HCT116 (cell line): ENCODE measurements at regions not wholly inside any gene's neighbourhood (a gene's known extent, or its start where the extent isn't known, plus 50 kb on each side); places are given as distances from the start of the nearest gene placed in this dataset.

Experiments used
- ATAC-seq: fragments of 200-7000 bp; cut with Tn5 transposase; 2 replicates; pipeline ENCODE4 v1.9.1; 2020; ENCODE audit warnings: mild to moderate bottlenecking, moderate library complexity
- BruUV-seq: library from RNA; stranded (reverse); fragments of 400-500 nt; replicated peaks from 2 replicates; lab custom pipeline; 2021; lab: Mats Ljungman, UMichigan
- CTCF ChIA-PET: fragments of 300-600 bp; sonication (Branson Sonifier 250); formaldehyde crosslinking; loops from one replicate; lab custom pipeline; 2021; ENCODE audit warnings: antibody characterized with exemption; lab: Charles Lee
- POLR2A ChIA-PET: fragments of 300-600, 350-600 bp; sonication (Branson Sonifier 250); formaldehyde crosslinking; loops from one replicate; lab custom pipeline; 2021; ENCODE audit warnings: antibody characterized with exemption; lab: Charles Lee
- RAD21 ChIA-PET, 2 experiments: fragments of 300-600 bp; sonication (Branson Sonifier 250); formaldehyde crosslinking; loops; one replicate each; lab custom pipeline; 2023; ENCODE audit warnings: low total read pairs in 2 of 2; ENCODE audit not compliant: uncharacterized antibody in 2 of 2, unreplicated experiment in 2 of 2, low non-redundant PET in 1 of 2; lab: Charles Lee
- DNase-seq: peaks from one replicate; pipeline ENCODE4 v3.0.0-alpha.2; 2010; ENCODE audit warnings: low read depth, low spot score
- H2AFZ ChIP-seq: fragments of 200-600 bp; shearing (Covaris generic), sonication (generic); 2 replicates; pipeline ENCODE4 v1.6.1; 2017; ENCODE audit warnings: low read depth, mixed run types, mixed read lengths, antibody characterized with exemption, low read length; ENCODE audit not compliant: poor library complexity, severe bottlenecking
- H3K27ac ChIP-seq: 2 replicates; pipeline ENCODE4 v1.5.1; 2012; ENCODE audit warnings: low read depth, low read length
- H3K27me3 ChIP-seq: fragments of 200-600 bp; sonication (generic); 2 replicates; pipeline ENCODE4 v1.6.1; 2016; ENCODE audit warnings: mixed run types, low read length, mixed read lengths; ENCODE audit not compliant: insufficient read depth
- H3K36me3 ChIP-seq, 2 experiments: fragments of 200-500 bp in 1 of 2; fragments of 200-600 bp in 1 of 2; sonication (Bioruptor generic) in 1 of 2; sonication (generic) in 1 of 2; 2 replicates each; pipeline versions ENCODE4 v1.5.1 to v1.6.1; 2014 to 2016; ENCODE audit warnings: low read length in 2 of 2, inconsistent platforms in 1 of 2, mixed read lengths in 1 of 2, mixed run types in 1 of 2; ENCODE audit not compliant: insufficient read depth in 2 of 2, control insufficient read depth in 1 of 2
- H3K4me1 ChIP-seq, 2 experiments: fragments of 200-600 bp in 1 of 2; sonication (generic) in 1 of 2; 2 replicates each; pipeline versions ENCODE4 v1.5.1 to v1.6.1; 2012 to 2017; ENCODE audit warnings: low read length in 2 of 2, inconsistent platforms in 1 of 2, mild to moderate bottlenecking in 1 of 2, mixed read lengths in 1 of 2, mixed run types in 1 of 2, moderate library complexity in 1 of 2; ENCODE audit not compliant: insufficient read depth in 2 of 2, control insufficient read depth in 1 of 2
- H3K4me2 ChIP-seq: fragments of 200-600 bp; sonication (generic); 2 replicates; pipeline ENCODE4 v1.6.1; 2017; ENCODE audit warnings: mixed run types, low read length, mixed read lengths
- H3K4me3 ChIP-seq, 2 experiments: fragments of 200-600 bp in 1 of 2; sonication (generic) in 1 of 2; replicated peaks in 1 of 2; 2 replicates each; pipeline ENCODE4 v1.5.1; 2011 to 2016; ENCODE audit warnings: low read length in 2 of 2, control low read depth in 1 of 2, low read depth in 1 of 2, mild to moderate bottlenecking in 1 of 2, mixed read lengths in 1 of 2, mixed run types in 1 of 2
- H3K79me2 ChIP-seq: fragments of 200-600 bp; sonication (generic); 2 replicates; pipeline ENCODE4 v1.6.1; 2017; ENCODE audit warnings: mild to moderate bottlenecking, mixed run types, low read length, moderate library complexity, mixed read lengths; ENCODE audit not compliant: insufficient read depth
- H3K9ac ChIP-seq: fragments of 200-600 bp; sonication (generic); 2 replicates; pipeline ENCODE4 v1.6.1; 2016; ENCODE audit warnings: low read length, mixed read lengths
- H3K9me2 ChIP-seq: fragments of 200-600 bp; sonication (generic), shearing (Covaris generic); 2 replicates; pipeline ENCODE4 v1.6.1; 2017; ENCODE audit warnings: mixed run types, mild to moderate bottlenecking, moderate library complexity; ENCODE audit not compliant: insufficient read depth
- H3K9me3 ChIP-seq, 2 experiments: fragments of 200-500 bp in 1 of 2; fragments of 200-600 bp in 1 of 2; sonication (Bioruptor generic) in 1 of 2; sonication (generic) in 1 of 2; 2 replicates each; pipeline ENCODE4 v1.6.1; 2014 to 2017; ENCODE audit warnings: low read length in 2 of 2, mixed read lengths in 2 of 2, inconsistent platforms in 1 of 2, low read depth in 1 of 2, mild to moderate bottlenecking in 1 of 2, mixed run types in 1 of 2, moderate library complexity in 1 of 2; ENCODE audit not compliant: control insufficient read depth in 1 of 2, insufficient read depth in 1 of 2
- H4K20me1 ChIP-seq: fragments of 200-600 bp; sonication (generic), shearing (Covaris generic); 2 replicates; pipeline ENCODE4 v1.6.1; 2017; ENCODE audit warnings: mixed run types, mild to moderate bottlenecking, moderate library complexity; ENCODE audit not compliant: insufficient read depth
- CBX3 ChIP-seq: IDR thresholded peaks from 2 replicates; pipeline ENCODE4 v1.6.1; 2012; ENCODE audit warnings: low read depth
- EGR1 ChIP-seq: IDR thresholded peaks from 2 replicates; pipeline ENCODE4 v1.6.1; 2012; ENCODE audit warnings: low read depth
- ELF1 ChIP-seq: IDR thresholded peaks from 2 replicates; pipeline ENCODE4 v1.6.1; 2012; ENCODE audit warnings: low read depth, borderline replicate concordance
- EZH2phosphoT487 ChIP-seq: fragments of 200-600 bp; IDR thresholded peaks from 2 replicates; pipeline ENCODE4 v1.6.1; 2018; ENCODE audit warnings: antibody characterized with exemption, borderline replicate concordance
- RAD21 ChIP-seq: IDR thresholded peaks from 2 replicates; pipeline ENCODE4 v1.6.1; 2012; ENCODE audit warnings: low read depth, mild to moderate bottlenecking
- SP1 ChIP-seq: IDR thresholded peaks from 2 replicates; pipeline ENCODE4 v1.6.1; 2012; ENCODE audit warnings: low read depth
- SRF ChIP-seq: IDR thresholded peaks from 2 replicates; pipeline ENCODE4 v1.6.1; 2012; ENCODE audit warnings: low read depth
- TCF7L2 ChIP-seq: IDR thresholded peaks from 2 replicates; pipeline ENCODE4 v1.7.0; 2011; ENCODE audit warnings: borderline replicate concordance, inconsistent platforms; ENCODE audit not compliant: insufficient read depth, insufficient read length; ENCODE audit errors: extremely low read depth
- YY1 ChIP-seq: IDR thresholded peaks from 2 replicates; pipeline ENCODE4 v1.6.1; 2011; ENCODE audit warnings: low read length, low read depth, moderate library complexity, mild to moderate bottlenecking; ENCODE audit not compliant: insufficient replicate concordance; ENCODE audit errors: extremely low read depth
- ZFX ChIP-seq: fragments of 450-650 bp; IDR thresholded peaks from 2 replicates; pipeline ENCODE4 v1.6.1; 2017
- ZNF274 ChIP-seq: fragments of 200-500 bp; sonication (Bioruptor generic); IDR thresholded peaks from 2 replicates; pipeline ENCODE4 v1.6.1; 2014; ENCODE audit warnings: mild to moderate bottlenecking, low read depth, low read length, inconsistent platforms
- intact Hi-C: fragments of 100-400 bp; cut with micrococcal nuclease; formaldehyde crosslinking; loops from 2 replicates; pipeline ENCODE4 v1.10.0; 2022
- TF ChIP-seq, protein P1 (sequence below), 3 experiments: fragments of 200-600 bp in 1 of 3; sonication (generic) in 1 of 3; IDR thresholded peaks in 2 of 3; conservative IDR thresholded peaks in 1 of 3; 2 replicates each; pipeline ENCODE4 v1.5.1; 2012 to 2017; ENCODE audit warnings: low read depth in 2 of 3, low read length in 2 of 3, antibody characterized with exemption in 1 of 3, borderline replicate concordance in 1 of 3, control low read depth in 1 of 3, mild to moderate bottlenecking in 1 of 3, mixed read lengths in 1 of 3, mixed run types in 1 of 3, moderate library complexity in 1 of 3; ENCODE audit not compliant: insufficient read depth in 1 of 3

DNA sequence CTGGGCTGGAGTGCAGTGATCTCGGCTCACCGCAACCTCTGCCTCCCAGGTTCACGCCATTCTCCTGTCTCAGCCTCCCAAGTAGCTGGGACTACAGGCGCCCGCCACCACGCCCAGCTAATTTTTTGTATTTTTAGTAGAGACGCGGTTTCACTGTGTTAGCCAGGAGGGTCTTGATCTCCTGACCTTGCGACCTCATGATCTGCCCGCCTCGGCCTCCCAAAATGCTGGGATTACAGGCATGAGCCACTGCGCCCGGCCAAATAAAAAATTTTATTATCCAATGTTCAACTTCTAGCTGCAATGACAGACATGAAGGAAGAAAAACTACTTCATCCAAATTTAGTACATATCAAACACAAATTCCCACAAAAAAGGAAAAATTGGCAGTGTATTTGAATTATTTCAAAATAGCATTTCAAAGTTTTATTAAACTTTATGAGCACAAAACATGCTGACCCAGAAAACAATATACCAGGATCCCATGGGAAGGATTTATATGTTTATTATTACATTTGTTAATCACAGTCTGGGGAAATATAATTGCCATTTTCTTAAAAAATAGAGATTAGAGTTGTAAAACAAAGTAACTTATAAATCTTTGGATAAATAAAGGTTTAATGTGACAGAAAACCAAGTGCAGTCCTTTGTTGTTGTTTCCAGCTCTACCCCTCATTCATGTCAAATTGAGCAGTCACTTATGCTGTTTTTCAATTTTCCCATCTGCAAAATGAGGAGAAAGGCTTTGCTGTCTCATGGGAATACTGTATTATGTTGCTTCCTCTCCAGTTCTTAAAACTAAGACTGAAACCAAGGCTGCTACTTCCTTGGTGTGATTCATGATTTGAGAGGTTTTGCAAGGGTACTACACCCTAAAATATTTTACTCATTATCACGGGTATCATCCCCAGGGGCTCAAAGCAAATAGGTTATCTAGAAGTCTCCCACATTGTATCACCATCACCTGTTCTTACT, 155.2 kb upstream of the AVPR1A start:
- Histone ChIP-seq H3K9ac (no peak overlapping the region), H3K4me3 (no peak overlapping the region), H4K20me1 (no peaks in the 10 kb centered on the region), H2AFZ (no peak overlapping the region), H3K9me2 (no peaks in the 10 kb centered on the region), H3K9me3 (no peaks in the 10 kb centered on the region), H3K79me2 (no peaks in the 10 kb centered on the region), H3K27me3 (no peaks in the 10 kb centered on the region), H3K4me1 (no peaks in the 10 kb centered on the region), H3K4me2 (no peak overlapping the region)
- no peak for DNase-seq
- ChIA-PET POLR2A (no interaction called here), RAD21 (no interaction called here), CTCF (no interaction called here)
- BruUV-seq, result no TSS peak
- intact Hi-C loops, result no loop called here
- no peak for TF ChIP-seq ELF1
- TF ChIP-seq TCF7L2, result no peak
- TF ChIP-seq ZFX, result no peak
- TF ChIP-seq ZNF274, result no peak
- TF ChIP-seq SP1, result no peak
- no peak for TF ChIP-seq RAD21
- TF ChIP-seq SRF, result no peak
- TF ChIP-seq EGR1, result no peak
- no peak for TF ChIP-seq YY1
- TF ChIP-seq, protein P1, sequence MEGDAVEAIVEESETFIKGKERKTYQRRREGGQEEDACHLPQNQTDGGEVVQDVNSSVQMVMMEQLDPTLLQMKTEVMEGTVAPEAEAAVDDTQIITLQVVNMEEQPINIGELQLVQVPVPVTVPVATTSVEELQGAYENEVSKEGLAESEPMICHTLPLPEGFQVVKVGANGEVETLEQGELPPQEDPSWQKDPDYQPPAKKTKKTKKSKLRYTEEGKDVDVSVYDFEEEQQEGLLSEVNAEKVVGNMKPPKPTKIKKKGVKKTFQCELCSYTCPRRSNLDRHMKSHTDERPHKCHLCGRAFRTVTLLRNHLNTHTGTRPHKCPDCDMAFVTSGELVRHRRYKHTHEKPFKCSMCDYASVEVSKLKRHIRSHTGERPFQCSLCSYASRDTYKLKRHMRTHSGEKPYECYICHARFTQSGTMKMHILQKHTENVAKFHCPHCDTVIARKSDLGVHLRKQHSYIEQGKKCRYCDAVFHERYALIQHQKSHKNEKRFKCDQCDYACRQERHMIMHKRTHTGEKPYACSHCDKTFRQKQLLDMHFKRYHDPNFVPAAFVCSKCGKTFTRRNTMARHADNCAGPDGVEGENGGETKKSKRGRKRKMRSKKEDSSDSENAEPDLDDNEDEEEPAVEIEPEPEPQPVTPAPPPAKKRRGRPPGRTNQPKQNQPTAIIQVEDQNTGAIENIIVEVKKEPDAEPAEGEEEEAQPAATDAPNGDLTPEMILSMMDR (IDR thresholded peaks at IDR 0.05 in 2 of 3, conservative IDR thresholded peaks at IDR 0.05 in 1 of 3; ENCODE audit: borderline replicate concordance in 1 of 3, insufficient read depth in 1 of 3, low read depth in 2 of 3, low read length in 2 of 3), result no peak
- no peak for TF ChIP-seq EZH2phosphoT487
- TF ChIP-seq CBX3, result no peak
- TF ChIP-seq, all 23 proteins: peak for 0
- no peak overlapping the region for H3K27ac ChIP-seq
- no peak for ATAC-seq
- no peaks in the 10 kb centered on the region for H3K36me3 ChIP-seq
